ENCODE measurements at regions not wholly inside any gene's neighbourhood (a gene's known extent, or its start where the extent isn't known, plus 50 kb on each side); places are given as distances from the start of the nearest gene placed in this dataset.

DNA sequence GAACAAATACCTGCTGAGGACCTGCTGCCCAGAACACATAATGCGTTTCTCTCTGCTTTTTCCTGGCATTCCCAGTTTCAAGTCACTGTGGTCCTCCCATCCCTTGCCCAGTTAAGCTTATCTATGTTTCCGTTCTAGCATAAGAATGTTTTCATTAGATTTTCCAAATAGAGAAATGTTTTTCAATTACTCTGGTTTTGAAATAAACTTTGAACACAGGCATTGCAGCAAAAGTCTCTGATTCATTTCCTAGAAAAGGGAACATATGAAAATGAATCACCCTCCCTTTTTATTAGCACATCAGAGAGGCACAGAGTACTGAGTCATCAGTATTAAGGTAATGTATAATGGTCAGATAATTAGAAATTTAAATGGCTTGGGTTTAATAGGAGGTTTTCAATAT is 201.1 kb upstream of the TMEM260 start:
- peak overlapping the region in 1 of 2 donors; percentile 83 for H3K27ac ChIP-seq (ENCODE audit: low read depth in 1 of 2, low read length in 2 of 2)
- peaks cover 0 to 3% of the 10 kb centered on the region in 2 donors for H3K36me3 Mint-ChIP-seq
- peak overlapping the region; percentile 4 for H3K9ac ChIP-seq (ENCODE audit: insufficient read depth, low read length, poor library complexity, severe bottlenecking)
- no peaks in the 10 kb centered on the region for H3K79me2 ChIP-seq (ENCODE audit: insufficient read depth, low read length)
- H3K4me3 Mint-ChIP-seq, result peak overlapping the region in 1 of 2 donors; percentile 81
- H3K4me2 ChIP-seq (replicated peaks; ENCODE audit: extremely low read depth, low read length, poor library complexity, severe bottlenecking), result peak overlapping the region; percentile 61
- DNase-seq, result peak; percentile 65 to 84 (median 83)
- no peaks in the 10 kb centered on the region for H3K36me3 ChIP-seq (replicated peaks in 1 of 2; ENCODE audit: control insufficient read depth in 1 of 2, insufficient read depth in 2 of 2, low read length in 2 of 2)
- H2AFZ ChIP-seq (ENCODE audit: insufficient read depth, low read depth, low read length, poor library complexity, severe bottlenecking), result no peak overlapping the region
- WGBS (ENCODE audit: insufficient coverage), result no CpG with 5 or more reads among the region's 2 CpGs
- peaks cover 16 to 31% of the 10 kb centered on the region in 2 donors for H3K4me1 ChIP-seq (ENCODE audit: control insufficient read depth in 1 of 2, insufficient read depth in 2 of 2, low read length in 2 of 2)
- intact Hi-C loops (cut with micrococcal nuclease), result no loop called here
- H3K4me3 ChIP-seq (replicated peaks in 1 of 3; ENCODE audit: low read depth in 2 of 3, low read length in 3 of 3), result peak overlapping the region in 2 of 3 experiments; percentile 30 to 51
- TF ChIP-seq, protein P1, sequence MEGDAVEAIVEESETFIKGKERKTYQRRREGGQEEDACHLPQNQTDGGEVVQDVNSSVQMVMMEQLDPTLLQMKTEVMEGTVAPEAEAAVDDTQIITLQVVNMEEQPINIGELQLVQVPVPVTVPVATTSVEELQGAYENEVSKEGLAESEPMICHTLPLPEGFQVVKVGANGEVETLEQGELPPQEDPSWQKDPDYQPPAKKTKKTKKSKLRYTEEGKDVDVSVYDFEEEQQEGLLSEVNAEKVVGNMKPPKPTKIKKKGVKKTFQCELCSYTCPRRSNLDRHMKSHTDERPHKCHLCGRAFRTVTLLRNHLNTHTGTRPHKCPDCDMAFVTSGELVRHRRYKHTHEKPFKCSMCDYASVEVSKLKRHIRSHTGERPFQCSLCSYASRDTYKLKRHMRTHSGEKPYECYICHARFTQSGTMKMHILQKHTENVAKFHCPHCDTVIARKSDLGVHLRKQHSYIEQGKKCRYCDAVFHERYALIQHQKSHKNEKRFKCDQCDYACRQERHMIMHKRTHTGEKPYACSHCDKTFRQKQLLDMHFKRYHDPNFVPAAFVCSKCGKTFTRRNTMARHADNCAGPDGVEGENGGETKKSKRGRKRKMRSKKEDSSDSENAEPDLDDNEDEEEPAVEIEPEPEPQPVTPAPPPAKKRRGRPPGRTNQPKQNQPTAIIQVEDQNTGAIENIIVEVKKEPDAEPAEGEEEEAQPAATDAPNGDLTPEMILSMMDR (IDR thresholded peaks at IDR 0.05), result no peak
- H3K4me1 Mint-ChIP-seq, result peaks cover 31% of the 10 kb centered on the region
- peak overlapping the region; percentile 70 to 96 (median 92) for H3K27ac Mint-ChIP-seq
- H3K9me3 Mint-ChIP-seq, result peaks cover 0 to 9% (median 5%) of the 10 kb centered on the region in 7 donors
- no peaks in the 10 kb centered on the region for H3K27me3 ChIP-seq (ENCODE audit: control insufficient read depth in 2 of 2, insufficient read depth in 2 of 2, low read length in 2 of 2)
- peaks cover 1 to 2% (median 2%) of the 10 kb centered on the region in 3 donors for H3K27me3 Mint-ChIP-seq (ENCODE audit: low read depth in 3 of 3)
- no peaks in the 10 kb centered on the region for H4K20me1 ChIP-seq (ENCODE audit: insufficient read depth, low read length)
- H3K9me3 ChIP-seq (replicated peaks in 1 of 2; ENCODE audit: control insufficient read depth in 1 of 2, insufficient read depth in 1 of 2, low read length in 2 of 2), result no peaks in the 10 kb centered on the region

DNA sequence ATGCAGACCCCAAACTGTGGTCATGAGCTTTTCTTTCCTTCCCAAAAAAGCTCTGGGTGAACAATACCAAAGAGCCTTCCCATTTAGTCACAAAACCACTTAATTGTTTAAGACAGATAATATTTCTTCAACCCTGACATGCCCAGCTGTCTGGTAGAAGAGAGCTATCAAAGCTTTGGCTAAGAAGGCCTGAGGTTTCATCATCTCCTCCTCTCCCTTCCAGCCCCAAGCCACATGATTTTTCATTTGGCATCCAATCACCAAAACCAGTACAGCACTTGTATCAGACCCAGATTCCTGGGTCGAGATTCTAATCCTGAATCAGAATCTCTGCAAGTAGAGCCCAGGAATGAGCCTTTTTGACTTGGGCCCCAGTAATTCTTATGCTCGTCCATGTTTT is 199.6 kb upstream of the TMEM260 start:
- no peaks in the 10 kb centered on the region for H3K27me3 ChIP-seq (ENCODE audit: control insufficient read depth in 2 of 2, insufficient read depth in 2 of 2, low read length in 2 of 2)
- no peak overlapping the region for H3K9ac ChIP-seq (ENCODE audit: insufficient read depth, low read length, poor library complexity, severe bottlenecking)
- intact Hi-C loops (cut with micrococcal nuclease), result no loop called here
- no peak overlapping the region for H3K4me3 ChIP-seq (replicated peaks in 1 of 3; ENCODE audit: low read depth in 2 of 3, low read length in 3 of 3)
- peaks cover 5 to 14% (median 11%) of the 10 kb centered on the region in 7 donors for H3K9me3 Mint-ChIP-seq
- WGBS (ENCODE audit: insufficient coverage), result 95% methylated on average over 2 of the region's 2 CpGs
- H3K4me1 ChIP-seq (ENCODE audit: control insufficient read depth in 1 of 2, insufficient read depth in 2 of 2, low read length in 2 of 2), result peaks cover 16 to 31% of the 10 kb centered on the region in 2 donors
- no peaks in the 10 kb centered on the region for H3K36me3 ChIP-seq (replicated peaks in 1 of 2; ENCODE audit: control insufficient read depth in 1 of 2, insufficient read depth in 2 of 2, low read length in 2 of 2)
- H3K27me3 Mint-ChIP-seq (ENCODE audit: low read depth in 3 of 3), result peaks cover 0 to 2% (median 0%) of the 10 kb centered on the region in 3 donors
- TF ChIP-seq, protein P1 (IDR thresholded peaks at IDR 0.05), result no peak
- H3K27ac ChIP-seq (ENCODE audit: low read depth in 1 of 2, low read length in 2 of 2), result no peak overlapping the region
- H3K79me2 ChIP-seq (ENCODE audit: insufficient read depth, low read length), result no peaks in the 10 kb centered on the region
- DNase-seq, result no peak
- H3K4me3 Mint-ChIP-seq, result no peak overlapping the region
- H3K4me1 Mint-ChIP-seq, result peaks cover 31% of the 10 kb centered on the region
- H3K36me3 Mint-ChIP-seq, result peaks cover 0 to 3% of the 10 kb centered on the region in 2 donors
- H3K27ac Mint-ChIP-seq, result peak overlapping the region in 3 of 7 donors; percentile 13 to 65 (median 31)
- H2AFZ ChIP-seq (ENCODE audit: insufficient read depth, low read depth, low read length, poor library complexity, severe bottlenecking), result no peak overlapping the region
- H3K9me3 ChIP-seq (replicated peaks in 1 of 2; ENCODE audit: control insufficient read depth in 1 of 2, insufficient read depth in 1 of 2, low read length in 2 of 2), result peaks cover 0 to 3% of the 10 kb centered on the region in 2 donors
- H4K20me1 ChIP-seq (ENCODE audit: insufficient read depth, low read length), result no peaks in the 10 kb centered on the region
- no peak overlapping the region for H3K4me2 ChIP-seq (replicated peaks; ENCODE audit: extremely low read depth, low read length, poor library complexity, severe bottlenecking)

Data from CD14-positive monocyte (primary cell).